ENCODE measurements at regions not wholly inside any gene's neighbourhood (a gene's known extent, or its start where the extent isn't known, plus 50 kb on each side); places are given as distances from the start of the nearest gene placed in this dataset.
"Not testable (repeated sequence)": the region's sequence is repeated elsewhere in the genome, so short reads cannot be mapped to it uniquely, and the experiment has no call there.

GRCh38 chr3:27040674-27041073 lies 328.5 kb downstream of the NEK10 start:
- no peak for DNase-seq (ENCODE audit: extremely low spot score, unreplicated experiment)
- no peak for TF ChIP-seq CTCF (conservative IDR thresholded peaks at IDR 0.05)
- H3K36me3 Mint-ChIP-seq = no peaks in the 10 kb centered on the region
- no peaks in the 10 kb centered on the region for H3K27me3 Mint-ChIP-seq
- no peaks in the 10 kb centered on the region for H3K9me3 Mint-ChIP-seq
- H3K27ac Mint-ChIP-seq = no peak overlapping the region
- H3K4me3 Mint-ChIP-seq = no peak overlapping the region
- H3K4me1 Mint-ChIP-seq (ENCODE audit: unreplicated experiment) = no peaks in the 10 kb centered on the region

- not testable (repeated sequence) for H3K27me3 Mint-ChIP-seq; H3K4me3 Mint-ChIP-seq; H3K4me1 Mint-ChIP-seq (ENCODE audit: unreplicated experiment); H3K9me3 Mint-ChIP-seq; DNase-seq (ENCODE audit: extremely low spot score, unreplicated experiment); H3K36me3 Mint-ChIP-seq; H3K27ac Mint-ChIP-seq
Measured at GRCh38 chr3:27042541-27042940, 326.6 kb downstream of the NEK10 start.

- Mint-ChIP-seq H3K9me3 (no peaks in the 10 kb centered on the region), H3K27ac (no peak overlapping the region), H3K4me3 (no peak overlapping the region), H3K36me3 (no peaks in the 10 kb centered on the region), H3K4me1 (ENCODE audit: unreplicated experiment) (peaks cover 4% of the 10 kb centered on the region), H3K27me3 (no peaks in the 10 kb centered on the region)
- DNase-seq (ENCODE audit: extremely low spot score, unreplicated experiment) = no peak
- no peak for TF ChIP-seq CTCF (conservative IDR thresholded peaks at IDR 0.05)
Measured at GRCh38 chr3:27043328-27043955, 325.7 kb downstream of the NEK10 start.

- no peaks in the 10 kb centered on the region for H3K27me3 Mint-ChIP-seq
- no peak for DNase-seq (ENCODE audit: extremely low spot score, unreplicated experiment)
- no peak overlapping the region for H3K4me3 Mint-ChIP-seq
- TF ChIP-seq CTCF (conservative IDR thresholded peaks at IDR 0.05) = no peak
- no peaks in the 10 kb centered on the region for H3K36me3 Mint-ChIP-seq
- H3K4me1 Mint-ChIP-seq (ENCODE audit: unreplicated experiment) = peaks cover 4% of the 10 kb centered on the region
- peaks cover 5% of the 10 kb centered on the region for H3K9me3 Mint-ChIP-seq
- H3K27ac Mint-ChIP-seq = no peak overlapping the region
Measured at GRCh38 chr3:27044931-27045481, 324.2 kb downstream of the NEK10 start.

GRCh38 chr3:27046351-27046750 lies 322.8 kb downstream of the NEK10 start:
- Mint-ChIP-seq H3K9me3 (peaks cover 9% of the 10 kb centered on the region), H3K27ac (peak overlapping the region; percentile 66), H3K36me3 (no peaks in the 10 kb centered on the region), H3K4me1 (ENCODE audit: unreplicated experiment) (peaks cover 4% of the 10 kb centered on the region), H3K27me3 (no peaks in the 10 kb centered on the region), H3K4me3 (no peak overlapping the region)
- no peak for TF ChIP-seq CTCF (conservative IDR thresholded peaks at IDR 0.05)
- DNase-seq (ENCODE audit: extremely low spot score, unreplicated experiment) = no peak

GRCh38 chr3:27049792-27050191 lies 319.4 kb downstream of the NEK10 start:
- Mint-ChIP-seq H3K4me1 (ENCODE audit: unreplicated experiment) (peaks cover 4% of the 10 kb centered on the region), H3K27me3 (no peaks in the 10 kb centered on the region), H3K9me3 (peaks cover 33% of the 10 kb centered on the region), H3K36me3 (no peaks in the 10 kb centered on the region), H3K27ac (no peak overlapping the region), H3K4me3 (no peak overlapping the region)
- no peak for DNase-seq (ENCODE audit: extremely low spot score, unreplicated experiment)
- TF ChIP-seq CTCF (conservative IDR thresholded peaks at IDR 0.05) = no peak

GRCh38 chr3:27051527-27051926 lies 317.7 kb downstream of the NEK10 start:
- H3K27me3 Mint-ChIP-seq; H3K36me3 Mint-ChIP-seq; DNase-seq (ENCODE audit: extremely low spot score, unreplicated experiment); H3K4me3 Mint-ChIP-seq; H3K4me1 Mint-ChIP-seq (ENCODE audit: unreplicated experiment); H3K27ac Mint-ChIP-seq: not testable (repeated sequence)
- peaks cover 33% of the 10 kb centered on the region for H3K9me3 Mint-ChIP-seq
